ENCODE measurements at regions not wholly inside any gene's neighbourhood (a gene's known extent, or its start where the extent isn't known, plus 50 kb on each side); places are given as distances from the start of the nearest gene placed in this dataset.

DNA sequence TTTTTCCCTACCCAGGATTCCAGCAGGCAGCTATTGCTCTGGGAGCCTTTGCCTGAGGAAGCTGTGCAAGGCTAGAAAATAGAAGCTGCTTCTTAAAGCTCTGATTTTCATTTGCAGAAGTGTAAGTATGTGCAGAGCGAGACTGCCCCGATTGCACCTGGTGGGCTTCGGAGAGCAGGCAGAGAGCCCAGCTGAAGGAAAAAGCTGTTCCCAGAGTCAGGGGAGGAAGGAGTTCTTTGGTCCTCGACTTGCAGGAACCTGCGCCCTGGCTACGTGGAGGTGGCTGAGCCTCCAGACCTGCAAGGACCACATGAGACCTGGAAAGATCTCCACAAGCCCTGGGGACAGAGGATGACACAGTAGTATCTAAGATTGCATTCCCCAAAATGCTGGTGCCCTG is 235.0 kb upstream of the ARGLU1 start:
- DNase-seq (ENCODE audit: low read depth in 2 of 2) = no peak

- DNase-seq (ENCODE audit: low read depth in 2 of 2) = no peak
Measured at GRCh38 chr13:106799781-106800335, 231.9 kb upstream of the ARGLU1 start.

DNA sequence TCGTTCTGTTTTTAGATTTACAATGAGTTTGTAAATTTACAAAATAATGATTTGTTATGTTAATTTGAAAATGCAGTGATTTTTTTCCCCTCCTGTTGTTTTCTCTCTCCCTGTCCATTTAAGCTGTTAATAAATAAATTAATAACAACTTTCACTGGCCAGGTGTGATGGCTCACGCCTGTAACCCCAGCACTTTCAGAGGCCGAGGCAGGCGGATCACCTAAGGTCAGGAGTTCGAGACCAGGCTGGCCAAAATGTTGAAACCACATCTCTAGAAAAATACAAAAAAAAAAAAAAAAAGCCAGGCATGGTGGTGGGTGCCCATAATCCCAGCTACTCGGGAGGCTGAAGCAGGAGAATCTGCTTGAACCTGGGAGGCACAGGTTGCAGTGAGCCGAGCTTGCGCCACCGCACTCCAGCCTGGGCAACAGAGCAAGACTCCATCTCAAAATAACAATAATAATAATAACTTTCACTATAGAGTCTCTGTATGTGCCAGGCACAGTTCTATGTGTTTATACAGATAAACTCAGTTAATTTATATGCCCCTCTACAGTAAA is 229.2 kb upstream of the ARGLU1 start:
- DNase-seq (ENCODE audit: low read depth in 2 of 2) = no peak

GRCh38 chr13:106796280-106797047 is 228.5 kb upstream of the ARGLU1 start:
- no peak for DNase-seq (ENCODE audit: low read depth in 2 of 2)

GRCh38 chr13:106795847-106796246 is 227.9 kb upstream of the ARGLU1 start:
- no peak for DNase-seq (ENCODE audit: low read depth in 2 of 2)

GRCh38 chr13:106794117-106794516 is 226.2 kb upstream of the ARGLU1 start:
- DNase-seq (ENCODE audit: low read depth in 2 of 2) = no peak

GRCh38 chr13:106789911-106790310 is 222.0 kb upstream of the ARGLU1 start:
- DNase-seq (ENCODE audit: low read depth in 2 of 2) = no peak

GRCh38 chr13:106786006-106786563 is 218.1 kb upstream of the ARGLU1 start:
- DNase-seq (ENCODE audit: low read depth in 2 of 2) = no peak

DNA sequence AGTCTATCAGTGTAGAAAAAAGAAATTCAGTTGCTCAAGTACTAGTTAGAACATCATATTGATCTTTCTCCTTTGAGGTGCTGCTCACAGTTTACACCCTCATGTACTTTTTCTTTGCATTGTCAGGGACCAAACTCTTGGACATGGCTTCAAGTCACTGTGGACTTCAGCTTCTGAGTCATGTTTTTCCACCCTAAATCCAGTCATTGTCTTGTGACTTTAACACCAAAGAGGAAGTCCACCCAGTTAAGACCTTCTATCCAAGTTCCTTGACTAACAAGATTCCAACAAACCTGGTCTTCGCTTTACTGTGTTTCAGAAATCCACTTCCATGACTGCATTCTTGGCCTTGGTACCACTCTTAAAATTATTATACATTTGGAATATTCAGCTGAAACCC is 206.7 kb upstream of the ARGLU1 start:
- no peak for DNase-seq (ENCODE audit: low read depth in 2 of 2)

GRCh38 chr13:106772006-106772601 is 204.2 kb upstream of the ARGLU1 start:
- no peak for DNase-seq (ENCODE audit: low read depth in 2 of 2)

GRCh38 chr13:106768991-106769390 is 201.1 kb upstream of the ARGLU1 start:
- no peak for DNase-seq (ENCODE audit: low read depth in 2 of 2)

DNA sequence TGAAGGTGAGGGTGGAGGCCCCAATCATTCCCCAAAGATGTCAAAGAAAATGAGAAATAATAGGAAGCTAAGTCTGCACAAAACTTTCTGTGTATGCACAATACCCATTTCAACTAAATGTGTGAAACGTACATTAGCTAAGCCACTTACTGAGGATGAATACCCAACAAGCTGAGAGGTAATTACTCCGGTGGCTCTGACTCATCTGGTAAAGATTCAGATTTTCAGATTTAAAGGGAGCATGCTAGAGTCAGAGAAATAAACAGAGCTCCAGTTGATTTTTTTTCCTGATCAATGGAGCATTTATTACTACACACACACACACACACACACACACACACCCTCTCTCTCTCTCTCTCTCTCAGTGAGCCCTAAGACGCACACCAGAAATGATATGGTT is 194.8 kb upstream of the ARGLU1 start:
- no peak for DNase-seq (ENCODE audit: low read depth in 2 of 2)

DNA sequence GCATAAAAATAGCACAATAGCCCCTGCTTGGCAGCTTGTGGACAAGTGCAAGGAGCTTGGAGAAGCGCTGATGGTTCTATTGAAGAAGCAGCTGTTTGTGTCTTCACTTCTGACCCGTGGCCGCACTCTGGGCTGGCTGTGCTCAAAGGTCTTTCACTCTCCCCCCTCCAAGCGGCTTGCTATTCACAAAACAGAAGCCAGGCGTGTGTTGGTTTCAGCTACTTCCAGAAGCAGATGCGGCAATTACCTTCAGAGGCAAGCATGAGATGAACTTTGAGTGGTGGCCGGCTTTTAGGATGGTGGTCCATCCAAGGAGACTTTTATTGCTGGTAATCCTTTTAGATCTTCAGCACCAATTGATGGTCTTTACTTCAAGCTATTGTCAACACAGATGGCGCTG is 188.5 kb upstream of the ARGLU1 start:
- no peak for DNase-seq (ENCODE audit: low read depth in 2 of 2)

DNA sequence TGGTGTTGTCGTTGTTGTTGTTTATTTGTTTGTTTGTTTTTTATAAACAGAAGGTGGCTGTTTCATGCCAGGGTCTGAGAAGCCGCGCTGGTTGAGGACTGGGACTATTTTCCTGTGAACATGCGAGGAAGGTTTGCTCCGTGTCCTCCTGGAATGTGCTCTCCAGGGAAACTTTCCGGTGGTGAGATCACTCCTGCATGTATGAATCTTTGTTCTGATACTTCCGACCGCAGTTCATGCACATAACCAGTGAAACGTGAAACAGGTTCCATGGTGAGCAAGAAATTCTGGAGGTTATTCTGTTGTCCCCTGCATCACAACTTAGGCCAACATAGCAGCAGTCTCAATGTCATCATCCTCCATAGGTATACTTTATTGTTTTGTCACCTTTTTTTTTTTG is 187.6 kb upstream of the ARGLU1 start:
- no peak for DNase-seq (ENCODE audit: low read depth in 2 of 2)

- DNase-seq (ENCODE audit: low read depth in 2 of 2) = no peak
Measured at GRCh38 chr13:106753251-106753650, 185.3 kb upstream of the ARGLU1 start.

GRCh38 chr13:106752584-106753170 is 184.7 kb upstream of the ARGLU1 start:
- no peak for DNase-seq (ENCODE audit: low read depth in 2 of 2)

DNA sequence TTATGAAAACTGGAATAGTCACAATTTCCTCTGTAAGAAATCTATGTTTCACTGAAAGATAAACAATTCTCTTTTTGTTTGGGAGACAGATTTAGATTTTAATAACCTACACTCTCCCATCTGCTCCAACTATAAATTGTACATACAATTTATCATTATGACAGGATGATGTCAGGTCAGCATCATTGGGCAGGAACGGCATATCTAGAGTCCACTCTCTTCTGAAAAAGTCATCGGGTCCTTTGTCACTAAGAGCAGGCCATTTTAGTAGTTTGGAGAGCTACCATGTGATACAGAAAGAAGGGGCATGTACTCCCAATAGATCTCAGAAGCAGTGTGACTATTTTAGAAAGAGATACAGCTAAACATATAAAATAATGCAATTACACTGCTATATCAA is 180.8 kb upstream of the ARGLU1 start:
- no peak for DNase-seq (ENCODE audit: low read depth in 2 of 2)

GRCh38 chr13:106744516-106744915 is 176.6 kb upstream of the ARGLU1 start:
- no peak for DNase-seq (ENCODE audit: low read depth in 2 of 2)

DNA sequence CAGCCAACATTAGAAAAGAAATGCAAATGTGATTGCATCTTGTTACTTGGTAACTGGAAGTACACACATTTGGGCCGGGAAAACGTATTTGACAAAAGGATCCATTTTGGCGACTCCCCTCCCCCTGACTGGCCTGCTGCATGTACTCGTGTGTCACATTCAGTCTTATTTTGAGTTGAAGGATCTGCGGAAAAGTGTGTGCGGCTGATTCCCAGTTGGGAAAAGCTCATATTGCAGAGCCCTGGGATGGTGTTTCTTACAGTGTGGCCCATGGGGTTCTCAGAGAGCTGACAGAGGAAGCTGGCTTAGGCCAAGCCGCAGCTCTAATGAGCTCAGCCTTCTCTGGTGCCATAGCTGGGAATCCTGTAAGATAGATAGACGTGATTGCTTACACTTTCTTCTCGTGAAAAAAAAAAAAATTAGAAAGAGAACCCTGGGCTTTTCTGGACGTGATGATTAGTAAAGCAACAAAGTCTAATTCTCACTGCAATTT is 170.3 kb upstream of the ARGLU1 start:
- no peak for DNase-seq (ENCODE audit: low read depth in 2 of 2)

GRCh38 chr13:106736941-106737340 is 169.0 kb upstream of the ARGLU1 start:
- DNase-seq (ENCODE audit: low read depth in 2 of 2) = no peak

DNA sequence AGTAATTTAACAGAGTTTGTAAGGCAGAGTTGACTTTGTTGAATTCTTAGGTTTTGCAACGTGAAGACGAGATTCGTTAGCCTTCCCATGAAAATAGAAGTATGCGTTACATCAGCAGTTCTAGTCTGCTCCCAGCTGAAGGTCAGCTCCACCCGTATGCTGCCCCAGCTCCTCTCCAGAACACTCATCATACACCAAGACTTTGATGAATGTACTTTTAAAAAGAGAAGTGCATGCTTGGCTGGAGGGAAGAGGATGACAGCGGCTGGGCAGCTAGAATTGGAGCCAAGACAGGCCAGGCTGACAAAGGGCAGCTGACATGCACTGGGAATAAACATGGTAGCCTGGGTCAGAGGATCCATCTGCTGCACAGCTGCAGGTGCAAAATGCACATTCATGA is 166.3 kb upstream of the ARGLU1 start:
- DNase-seq (ENCODE audit: low read depth in 2 of 2) = no peak

GRCh38 chr13:106723036-106723435 is 155.1 kb upstream of the ARGLU1 start:
- no peak for DNase-seq (ENCODE audit: low read depth in 2 of 2)
